ENCODE measurements at regions not wholly inside any gene's neighbourhood (a gene's known extent, or its start where the extent isn't known, plus 50 kb on each side); places are given as distances from the start of the nearest gene placed in this dataset.

DNA sequence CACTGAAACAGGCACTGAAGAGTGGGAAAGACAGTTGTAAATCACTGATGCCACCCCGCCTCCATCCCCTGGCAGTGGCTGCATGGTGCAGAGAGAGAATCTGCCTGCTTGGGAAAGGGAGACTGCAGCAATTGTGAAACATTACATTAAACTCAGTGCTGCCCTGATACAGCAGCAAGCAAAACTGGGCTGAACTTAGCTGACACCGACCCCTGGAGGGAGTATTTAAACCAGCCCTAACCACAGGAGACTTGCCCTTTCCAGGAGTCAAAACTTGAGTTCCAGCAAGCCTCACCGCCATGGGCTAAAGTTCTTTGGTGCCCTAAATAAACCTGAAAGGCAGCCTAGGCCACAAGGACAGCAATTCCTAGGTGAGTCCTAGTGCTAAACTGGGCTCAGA is 109.4 kb upstream of the PLPP4 start:
- H3K4me3 ChIP-seq, result no peak overlapping the region
- H3K27me3 ChIP-seq, result no peaks in the 10 kb centered on the region
- H3K4me1 ChIP-seq, result no peaks in the 10 kb centered on the region
- 37 to 57% methylated on average over 1 to 3 of the region's 3 CpGs for WGBS, 2 donors (ENCODE audit: low coverage in 1 of 2)
- no peak for TF ChIP-seq CTCF (IDR thresholded peaks at IDR 0.05)
- TF ChIP-seq POLR2AphosphoS5 (IDR thresholded peaks at IDR 0.05), result no peak
- no peak for TF ChIP-seq POLR2A (IDR thresholded peaks at IDR 0.05)
- TF ChIP-seq EP300 (IDR thresholded peaks at IDR 0.05; ENCODE audit: low read depth), result no peak
- intact Hi-C loops (cut with DNase I; ENCODE audit: low total_unique reads), result no loop called here
- no peaks in the 10 kb centered on the region for H3K9me3 ChIP-seq
- no peaks in the 10 kb centered on the region for H3K36me3 ChIP-seq
- no peak overlapping the region for H3K27ac ChIP-seq
- DNase-seq, result no peak
- in situ Hi-C loops (cut with MboI; ENCODE audit: low pct_ligation_motif_present in 1 of 4, low pct_unique_long_range_greater_than_20kb in 1 of 4, low sequenced_read_pairs in 3 of 4), result no loop called here

DNA sequence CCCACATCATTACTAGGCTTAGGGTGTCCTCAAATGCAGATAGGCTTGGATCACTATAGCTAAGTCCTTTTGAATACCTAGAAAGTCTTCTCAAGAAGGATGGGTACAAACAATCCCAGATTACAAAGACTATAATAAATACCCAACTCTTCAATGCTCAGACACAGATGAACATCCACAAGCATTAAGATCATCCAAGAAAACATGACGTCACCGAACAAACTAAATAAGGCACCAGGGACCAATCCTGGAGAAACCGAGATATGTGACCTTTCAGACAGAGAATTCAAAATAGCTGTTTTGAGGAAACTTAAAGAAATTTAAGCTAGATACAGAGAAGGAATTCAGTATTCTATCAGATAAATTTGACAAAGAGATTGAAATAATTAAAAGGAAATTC is 108.0 kb upstream of the PLPP4 start:
- H3K27ac ChIP-seq, result no peak overlapping the region
- H3K4me1 ChIP-seq, result no peaks in the 10 kb centered on the region
- DNase-seq, result no peak
- intact Hi-C loops (cut with DNase I; ENCODE audit: low total_unique reads) (no loop called here), in situ Hi-C loops (cut with MboI; ENCODE audit: low pct_ligation_motif_present in 1 of 4, low pct_unique_long_range_greater_than_20kb in 1 of 4, low sequenced_read_pairs in 3 of 4) (no loop called here)
- 86 to 96% methylated on average over 3 of the region's 3 CpGs for WGBS, 2 donors (ENCODE audit: low coverage in 1 of 2)
- no peak for TF ChIP-seq CTCF (IDR thresholded peaks at IDR 0.05)
- TF ChIP-seq EP300 (IDR thresholded peaks at IDR 0.05; ENCODE audit: low read depth), result no peak
- no peak for TF ChIP-seq POLR2A (IDR thresholded peaks at IDR 0.05)
- no peak for TF ChIP-seq POLR2AphosphoS5 (IDR thresholded peaks at IDR 0.05)
- no peaks in the 10 kb centered on the region for H3K36me3 ChIP-seq
- H3K9me3 ChIP-seq, result no peaks in the 10 kb centered on the region
- H3K27me3 ChIP-seq, result no peaks in the 10 kb centered on the region
- no peak overlapping the region for H3K4me3 ChIP-seq

DNA sequence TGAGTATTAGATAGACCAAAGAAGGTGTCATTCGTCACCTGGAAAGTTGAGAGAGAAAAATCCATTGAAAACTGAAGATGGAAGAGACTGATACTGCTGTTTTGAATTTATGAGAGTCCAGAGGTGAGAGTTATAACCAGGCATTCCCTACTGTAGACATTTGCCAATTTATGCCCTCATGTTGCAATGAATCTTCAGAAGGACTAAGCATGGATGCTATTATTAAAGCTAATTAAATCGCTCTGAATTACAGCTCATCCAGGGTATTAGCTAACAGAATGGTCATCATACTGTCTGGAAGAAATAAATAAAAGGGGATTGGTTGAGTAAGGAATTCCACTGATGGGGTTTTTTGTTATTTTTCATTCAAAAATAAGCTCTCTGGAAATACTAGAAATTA is 101.6 kb upstream of the PLPP4 start:
- 90 to 92% methylated on average over 2 of the region's 2 CpGs for WGBS, 2 donors (ENCODE audit: low coverage in 1 of 2)
- H3K4me1 ChIP-seq, result no peaks in the 10 kb centered on the region
- TF ChIP-seq POLR2AphosphoS5 (IDR thresholded peaks at IDR 0.05), result no peak
- TF ChIP-seq EP300 (IDR thresholded peaks at IDR 0.05; ENCODE audit: low read depth), result no peak
- no peak for TF ChIP-seq POLR2A (IDR thresholded peaks at IDR 0.05)
- no peak for TF ChIP-seq CTCF (IDR thresholded peaks at IDR 0.05)
- intact Hi-C loops (cut with DNase I; ENCODE audit: low total_unique reads), result no loop called here
- no peak overlapping the region for H3K4me3 ChIP-seq
- H3K9me3 ChIP-seq, result no peaks in the 10 kb centered on the region
- H3K27me3 ChIP-seq, result no peaks in the 10 kb centered on the region
- H3K36me3 ChIP-seq, result no peaks in the 10 kb centered on the region
- DNase-seq, result no peak
- H3K27ac ChIP-seq, result no peak overlapping the region
- in situ Hi-C loops (cut with MboI; ENCODE audit: low pct_ligation_motif_present in 1 of 4, low pct_unique_long_range_greater_than_20kb in 1 of 4, low sequenced_read_pairs in 3 of 4), result no loop called here

- H3K9me3 ChIP-seq, result no peaks in the 10 kb centered on the region
- in situ Hi-C loops (cut with MboI; ENCODE audit: low pct_ligation_motif_present in 1 of 4, low pct_unique_long_range_greater_than_20kb in 1 of 4, low sequenced_read_pairs in 3 of 4), result no loop called here
- intact Hi-C loops (cut with DNase I; ENCODE audit: low total_unique reads), result no loop called here
Observed at GRCh38 chr10:120360571-120360970, 96.5 kb upstream of the PLPP4 start.

More at GRCh38 chr10:120360571-120360970, 96.5 kb upstream of the PLPP4 start:
- Histone ChIP-seq H3K27ac (no peak overlapping the region), H3K27me3 (no peaks in the 10 kb centered on the region), H3K4me3 (no peak overlapping the region), H3K4me1 (no peaks in the 10 kb centered on the region), H3K36me3 (no peaks in the 10 kb centered on the region)
- DNase-seq, result no peak
- 59 to 71% methylated on average over 3 of the region's 3 CpGs for WGBS, 2 donors (ENCODE audit: low coverage in 1 of 2)
- no peak for TF ChIP-seq POLR2AphosphoS5 (IDR thresholded peaks at IDR 0.05)
- no peak for TF ChIP-seq POLR2A (IDR thresholded peaks at IDR 0.05)
- TF ChIP-seq CTCF (IDR thresholded peaks at IDR 0.05), result no peak
- TF ChIP-seq EP300 (IDR thresholded peaks at IDR 0.05; ENCODE audit: low read depth), result no peak
